CD14-positive monocyte (primary cell): ENCODE measurements at regions not wholly inside any gene's neighbourhood (a gene's known extent, or its start where the extent isn't known, plus 50 kb on each side); places are given as distances from the start of the nearest gene placed in this dataset.

Source experiments
- DNase-seq, 3 donors: peaks; one replicate each; pipeline ENCODE4 v3.0.0-alpha.2; 2011 to 2022
- H2AFZ ChIP-seq: 2 replicates; pipeline ENCODE4 v1.6.0; 2012; ENCODE audit warnings: mild to moderate bottlenecking, low read depth, low read length, inconsistent platforms; ENCODE audit not compliant: insufficient read depth, poor library complexity, severe bottlenecking
- H3K27ac ChIP-seq, 2 donors: 1 replicate in 1 of 2; 2 replicates in 1 of 2; pipeline ENCODE4 v1.5.1; 2012 to 2013; ENCODE audit warnings: low read length in 2 of 2, control low read depth in 1 of 2, inconsistent platforms in 1 of 2, low read depth in 1 of 2, mild to moderate bottlenecking in 1 of 2
- H3K27me3 ChIP-seq, 2 donors: one replicate each; pipeline versions ENCODE4 v1.6.0 to v1.6.1; 2011 to 2013; ENCODE audit warnings: low read length in 2 of 2; ENCODE audit not compliant: control insufficient read depth in 2 of 2, insufficient read depth in 2 of 2
- H3K36me3 ChIP-seq, 2 donors: replicated peaks in 1 of 2; 1 replicate in 1 of 2; 2 replicates in 1 of 2; pipeline versions ENCODE4 v1.5.1 to v1.6.1; 2012 to 2013; ENCODE audit warnings: low read length in 2 of 2, control low read depth in 1 of 2, inconsistent platforms in 1 of 2, mild to moderate bottlenecking in 1 of 2; ENCODE audit not compliant: insufficient read depth in 2 of 2, control insufficient read depth in 1 of 2
- H3K4me1 ChIP-seq, 2 donors: 1 replicate in 1 of 2; 2 replicates in 1 of 2; pipeline versions ENCODE4 v1.5.1 to v1.6.1; 2012 to 2013; ENCODE audit warnings: low read length in 2 of 2, control low read depth in 1 of 2, inconsistent platforms in 1 of 2, mild to moderate bottlenecking in 1 of 2, moderate library complexity in 1 of 2; ENCODE audit not compliant: insufficient read depth in 2 of 2, control insufficient read depth in 1 of 2
- H3K4me2 ChIP-seq: replicated peaks from 2 replicates; pipeline ENCODE3; 2012; ENCODE audit warnings: low read length, moderate library complexity, mild to moderate bottlenecking; ENCODE audit not compliant: poor library complexity, severe bottlenecking; ENCODE audit errors: extremely low read depth
- H3K4me3 ChIP-seq, 3 experiments: fragments of 200-600 bp in 1 of 3; sonication (generic) in 1 of 3; replicated peaks in 1 of 3; 1 replicate in 2 of 3; 2 replicates in 1 of 3; pipeline ENCODE4 v1.5.1; 2011 to 2013; ENCODE audit warnings: low read length in 3 of 3, mild to moderate bottlenecking in 3 of 3, control low read depth in 2 of 3, low read depth in 2 of 3, inconsistent platforms in 1 of 3, moderate library complexity in 1 of 3
- H3K79me2 ChIP-seq: 2 replicates; pipeline ENCODE4 v1.6.0; 2012; ENCODE audit warnings: mild to moderate bottlenecking, control low read depth, inconsistent platforms, low read length, moderate library complexity; ENCODE audit not compliant: insufficient read depth
- H3K9ac ChIP-seq: 2 replicates; pipeline ENCODE4 v1.6.0; 2017; ENCODE audit warnings: low read length, mild to moderate bottlenecking; ENCODE audit not compliant: insufficient read depth, poor library complexity, severe bottlenecking
- H3K9me3 ChIP-seq, 2 donors: replicated peaks in 1 of 2; 1 replicate in 1 of 2; 2 replicates in 1 of 2; pipeline versions ENCODE4 v1.5.1 to v1.6.1; 2012 to 2013; ENCODE audit warnings: low read length in 2 of 2, control low read depth in 1 of 2; ENCODE audit not compliant: control insufficient read depth in 1 of 2, insufficient read depth in 1 of 2
- H4K20me1 ChIP-seq: 2 replicates; pipeline ENCODE4 v1.6.0; 2012; ENCODE audit warnings: mild to moderate bottlenecking, low read length, control low read depth, moderate library complexity; ENCODE audit not compliant: insufficient read depth
- H3K27ac Mint-ChIP-seq, 7 donors: one replicate each; pipeline ENCODE4 v1.8.0; 2020; ENCODE audit warnings: mild to moderate bottlenecking in 7 of 7, mixed read lengths in 7 of 7, moderate library complexity in 6 of 7, inconsistent platforms in 2 of 7
- H3K27me3 Mint-ChIP-seq, 3 donors: one replicate each; pipeline ENCODE4 v1.8.0; 2021 to 2022; ENCODE audit warnings: low read depth in 3 of 3, mild to moderate bottlenecking in 3 of 3, mixed read lengths in 3 of 3, moderate library complexity in 3 of 3, inconsistent platforms in 1 of 3
- H3K36me3 Mint-ChIP-seq, 2 donors: one replicate each; pipeline ENCODE4 v1.8.0; 2020; ENCODE audit warnings: mixed read lengths in 2 of 2, inconsistent platforms in 1 of 2, mild to moderate bottlenecking in 1 of 2
- H3K4me1 Mint-ChIP-seq: one replicate; pipeline ENCODE4 v1.8.0; 2020; ENCODE audit warnings: mild to moderate bottlenecking, mixed read lengths
- H3K4me3 Mint-ChIP-seq, 2 donors: one replicate each; pipeline ENCODE4 v1.8.0; 2020; ENCODE audit warnings: mild to moderate bottlenecking in 2 of 2, mixed read lengths in 2 of 2, moderate library complexity in 1 of 2
- H3K9me3 Mint-ChIP-seq, 7 donors: one replicate each; pipeline ENCODE4 v1.8.0; 2020 to 2022; ENCODE audit warnings: mixed read lengths in 7 of 7, mild to moderate bottlenecking in 6 of 7, moderate library complexity in 6 of 7, inconsistent platforms in 2 of 7
- WGBS: methylation state at CpG from one replicate; pipeline ENCODE4 v1.1.5; 2013; ENCODE audit warnings: missing lambda C conversion rate; ENCODE audit not compliant: insufficient coverage; 5-methylcytosine and 5-hydroxymethylcytosine counted together
- intact Hi-C, 2 donors: fragments of 100-400 bp; cut with micrococcal nuclease; formaldehyde crosslinking; loops; one replicate each; pipeline versions ENCODE4 v1.15.0 to v1.15.1; 2023
- TF ChIP-seq, protein P1 (sequence below): fragments of 200-600 bp; IDR thresholded peaks from one replicate; pipeline ENCODE4 v1.8.0; 2022; ENCODE audit warnings: antibody characterized with exemption, mild to moderate bottlenecking

GRCh38 chr6:138588805-138589434 is 89.6 kb upstream of the NHSL1 start:
- Histone ChIP-seq H3K4me2 (no peak overlapping the region), H2AFZ (no peak overlapping the region), H3K9ac (no peak overlapping the region), H3K4me3 (no peak overlapping the region), H3K27ac (no peak overlapping the region), H3K4me1 (peaks cover 17 to 18% of the 10 kb centered on the region in 2 donors), H3K27me3 (peaks cover 0 to 12% of the 10 kb centered on the region in 2 donors), H3K36me3 (no peaks in the 10 kb centered on the region), H3K9me3 (no peaks in the 10 kb centered on the region), H4K20me1 (peaks cover 3% of the 10 kb centered on the region), H3K79me2 (no peaks in the 10 kb centered on the region)
- TF ChIP-seq, protein P1, sequence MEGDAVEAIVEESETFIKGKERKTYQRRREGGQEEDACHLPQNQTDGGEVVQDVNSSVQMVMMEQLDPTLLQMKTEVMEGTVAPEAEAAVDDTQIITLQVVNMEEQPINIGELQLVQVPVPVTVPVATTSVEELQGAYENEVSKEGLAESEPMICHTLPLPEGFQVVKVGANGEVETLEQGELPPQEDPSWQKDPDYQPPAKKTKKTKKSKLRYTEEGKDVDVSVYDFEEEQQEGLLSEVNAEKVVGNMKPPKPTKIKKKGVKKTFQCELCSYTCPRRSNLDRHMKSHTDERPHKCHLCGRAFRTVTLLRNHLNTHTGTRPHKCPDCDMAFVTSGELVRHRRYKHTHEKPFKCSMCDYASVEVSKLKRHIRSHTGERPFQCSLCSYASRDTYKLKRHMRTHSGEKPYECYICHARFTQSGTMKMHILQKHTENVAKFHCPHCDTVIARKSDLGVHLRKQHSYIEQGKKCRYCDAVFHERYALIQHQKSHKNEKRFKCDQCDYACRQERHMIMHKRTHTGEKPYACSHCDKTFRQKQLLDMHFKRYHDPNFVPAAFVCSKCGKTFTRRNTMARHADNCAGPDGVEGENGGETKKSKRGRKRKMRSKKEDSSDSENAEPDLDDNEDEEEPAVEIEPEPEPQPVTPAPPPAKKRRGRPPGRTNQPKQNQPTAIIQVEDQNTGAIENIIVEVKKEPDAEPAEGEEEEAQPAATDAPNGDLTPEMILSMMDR: peak; percentile 92
- 78% methylated on average over 4 of the region's 13 CpGs for whole genome bisulfite sequencing
- H3K27me3 Mint-ChIP-seq: peaks cover 12 to 20% (median 13%) of the 10 kb centered on the region in 3 donors
- peaks cover 20% of the 10 kb centered on the region for H3K4me1 Mint-ChIP-seq
- H3K27ac Mint-ChIP-seq: no peak overlapping the region
- H3K9me3 Mint-ChIP-seq: peaks cover 0 to 2% (median 0%) of the 10 kb centered on the region in 7 donors
- intact Hi-C loops: loop anchor here (2.0 kb wide), 1 partner anchor 178 kb away; no protein-coding TSS in a partner anchor
- H3K4me3 Mint-ChIP-seq: no peak overlapping the region
- peaks cover 2 to 4% of the 10 kb centered on the region in 2 donors for H3K36me3 Mint-ChIP-seq
- peak; percentile 61 to 71 (median 65) for DNase-seq

GRCh38 chr6:138590796-138591709 is 91.8 kb upstream of the NHSL1 start:
- DNase-seq: peak; percentile 35 to 65 (median 62)
- WGBS: no CpG with 5 or more reads among the region's 3 CpGs
- H3K4me2 ChIP-seq: no peak overlapping the region
- H3K79me2 ChIP-seq: no peaks in the 10 kb centered on the region
- no peak overlapping the region for H3K27ac ChIP-seq
- Mint-ChIP-seq H3K36me3 (peaks cover 3 to 7% of the 10 kb centered on the region in 2 donors), H3K9me3 (peaks cover 0 to 2% (median 0%) of the 10 kb centered on the region in 7 donors), H3K4me3 (peak overlapping the region in 1 of 2 donors; percentile 73), H3K4me1 (peaks cover 25% of the 10 kb centered on the region), H3K27ac (peak overlapping the region in 2 of 7 donors; percentile 4 to 13), H3K27me3 (peaks cover 12 to 23% (median 19%) of the 10 kb centered on the region in 3 donors)
- H3K36me3 ChIP-seq: no peaks in the 10 kb centered on the region
- H3K27me3 ChIP-seq: peaks cover 0 to 12% of the 10 kb centered on the region in 2 donors
- peaks cover 3% of the 10 kb centered on the region for H4K20me1 ChIP-seq
- no peak overlapping the region for H3K4me3 ChIP-seq
- TF ChIP-seq, protein P1: peak; percentile 96
- intact Hi-C loops: loop anchor here (5.0 to 10.0 kb wide), 4 partner anchors 101 to 824 kb away; no protein-coding TSS in a partner anchor
- no peak overlapping the region for H3K9ac ChIP-seq
- H2AFZ ChIP-seq: no peak overlapping the region
- H3K9me3 ChIP-seq: no peaks in the 10 kb centered on the region
- H3K4me1 ChIP-seq: peaks cover 18 to 20% of the 10 kb centered on the region in 2 donors
